ENCODE measurements at regions not wholly inside any gene's neighbourhood (a gene's known extent, or its start where the extent isn't known, plus 50 kb on each side); places are given as distances from the start of the nearest gene placed in this dataset.

DNA sequence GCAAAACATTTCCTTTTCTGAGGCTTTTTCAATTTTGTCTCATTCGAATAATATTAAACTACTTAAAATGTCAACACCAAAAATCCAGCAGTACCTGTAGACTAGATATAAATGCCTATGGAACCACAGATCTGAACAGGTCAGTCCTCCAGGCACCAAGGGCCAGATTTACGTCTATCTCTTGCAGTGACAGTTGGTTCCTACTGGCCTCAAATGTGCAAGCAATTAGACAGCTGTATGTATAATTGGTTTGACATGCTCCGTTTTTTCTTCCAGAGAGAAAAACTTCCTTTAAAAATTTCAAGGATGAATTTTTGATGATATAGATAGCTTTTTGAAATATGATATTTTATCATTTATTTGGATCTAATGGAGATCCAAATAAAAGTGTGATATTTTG, 443.8 kb upstream of the POU3F3 start:
- H3K27ac ChIP-seq (ENCODE audit: insufficient read depth in 1 of 2, low read depth in 1 of 2, low read length in 2 of 2, poor library complexity in 1 of 2, severe bottlenecking in 2 of 2), result no peak overlapping the region
- H3K36me3 ChIP-seq (ENCODE audit: control insufficient read depth in 4 of 4, insufficient read depth in 4 of 4, low read length in 3 of 4), result no peaks in the 10 kb centered on the region
- no CpG with 5 or more reads among the region's 3 CpGs for WGBS (ENCODE audit: insufficient coverage)
- no peaks in the 10 kb centered on the region for H3K4me1 ChIP-seq (ENCODE audit: control extremely low read depth in 1 of 4, control insufficient read depth in 4 of 4, insufficient read depth in 4 of 4, low read length in 3 of 4)
- peaks cover 0 to 11% (median 4%) of the 10 kb centered on the region in 5 experiments for H3K27me3 ChIP-seq (replicated peaks in 2 of 5; ENCODE audit: control insufficient read depth in 4 of 5, insufficient read depth in 5 of 5, low read length in 4 of 5)
- H3K9me3 ChIP-seq (ENCODE audit: control extremely low read depth in 1 of 5, control insufficient read depth in 4 of 5, insufficient read depth in 2 of 5, low read depth in 1 of 5, low read length in 4 of 5), result no peaks in the 10 kb centered on the region
- no peak overlapping the region for H3K4me3 ChIP-seq (ENCODE audit: control insufficient read depth in 1 of 7, extremely low read depth in 1 of 7, insufficient read depth in 4 of 7, low read depth in 2 of 7, low read length in 6 of 7)
- no peak for DNase-seq
- ChIA-PET POLR2A (no interaction called here), CTCF (interaction anchor here (0.9 to 1.7 kb wide), 3 partner anchors 9 to 439 kb away, joined by 3 to 4 read pairs (median 3); no protein-coding TSS in a partner anchor)

DNA sequence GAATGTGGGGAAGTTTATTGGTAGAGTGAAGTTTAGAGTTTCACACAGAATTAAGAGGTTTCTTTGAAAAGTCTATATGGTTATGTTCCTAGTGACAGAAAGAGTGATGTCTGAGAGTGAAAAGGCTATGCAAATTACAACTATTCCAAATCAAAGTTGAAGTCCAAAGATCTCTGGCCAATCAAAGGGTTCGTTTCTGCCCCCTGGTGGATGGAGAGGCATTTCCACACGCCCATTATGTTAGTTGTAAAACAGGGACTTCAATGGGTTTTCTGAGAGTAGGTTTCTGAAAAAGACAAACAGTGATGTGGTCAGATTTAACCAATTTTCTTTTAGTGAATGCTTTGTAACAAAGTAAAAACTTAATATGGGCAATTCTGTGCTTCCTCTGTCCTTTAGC, 441.5 kb upstream of the POU3F3 start:
- POLR2A ChIA-PET, result no interaction called here
- CTCF ChIA-PET, result interaction anchor here (1.0 to 1.8 kb wide), 3 partner anchors 10 to 370 kb away, joined by 3 to 7 read pairs (median 3); no protein-coding TSS in a partner anchor
- Histone ChIP-seq H3K4me1 (ENCODE audit: control extremely low read depth in 1 of 4, control insufficient read depth in 4 of 4, insufficient read depth in 4 of 4, low read length in 3 of 4) (no peaks in the 10 kb centered on the region), H3K36me3 (ENCODE audit: control insufficient read depth in 4 of 4, insufficient read depth in 4 of 4, low read length in 3 of 4) (no peaks in the 10 kb centered on the region), H3K27me3 (replicated peaks in 2 of 5; ENCODE audit: control insufficient read depth in 4 of 5, insufficient read depth in 5 of 5, low read length in 4 of 5) (peaks cover 4 to 25% (median 8%) of the 10 kb centered on the region in 5 experiments), H3K27ac (ENCODE audit: insufficient read depth in 1 of 2, low read depth in 1 of 2, low read length in 2 of 2, poor library complexity in 1 of 2, severe bottlenecking in 2 of 2) (no peak overlapping the region), H3K9me3 (ENCODE audit: control extremely low read depth in 1 of 5, control insufficient read depth in 4 of 5, insufficient read depth in 2 of 5, low read depth in 1 of 5, low read length in 4 of 5) (no peaks in the 10 kb centered on the region), H3K4me3 (ENCODE audit: control insufficient read depth in 1 of 7, extremely low read depth in 1 of 7, insufficient read depth in 4 of 7, low read depth in 2 of 7, low read length in 6 of 7) (no peak overlapping the region)
- WGBS (ENCODE audit: insufficient coverage), result 17% methylated on average over 2 of the region's 2 CpGs
- peak; percentile 24 to 58 (median 46) for DNase-seq

DNA sequence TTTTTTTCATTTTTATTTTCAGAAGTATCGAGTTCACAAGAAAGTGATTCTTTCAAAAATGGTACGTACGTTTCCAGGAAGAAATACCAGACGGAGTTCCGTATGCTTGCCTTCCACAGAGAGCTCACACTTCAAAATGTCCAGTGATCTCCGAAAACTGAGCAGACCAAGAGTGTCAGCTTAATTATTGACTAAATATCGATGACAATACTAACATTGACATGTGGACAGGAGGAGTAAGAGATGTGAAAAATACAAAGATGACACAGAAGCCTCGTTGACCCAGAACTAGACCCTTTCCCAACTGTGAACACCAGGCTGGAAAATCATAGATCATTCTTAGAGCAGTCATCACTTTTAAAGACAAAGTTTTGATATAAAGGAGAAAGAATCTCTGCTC, 440.0 kb upstream of the POU3F3 start:
- 96% methylated on average over 6 of the region's 8 CpGs for WGBS (ENCODE audit: insufficient coverage)
- Histone ChIP-seq H3K4me3 (ENCODE audit: control insufficient read depth in 1 of 7, extremely low read depth in 1 of 7, insufficient read depth in 4 of 7, low read depth in 2 of 7, low read length in 6 of 7) (no peak overlapping the region), H3K36me3 (ENCODE audit: control insufficient read depth in 4 of 4, insufficient read depth in 4 of 4, low read length in 3 of 4) (no peaks in the 10 kb centered on the region), H3K4me1 (ENCODE audit: control extremely low read depth in 1 of 4, control insufficient read depth in 4 of 4, insufficient read depth in 4 of 4, low read length in 3 of 4) (no peaks in the 10 kb centered on the region), H3K27ac (ENCODE audit: insufficient read depth in 1 of 2, low read depth in 1 of 2, low read length in 2 of 2, poor library complexity in 1 of 2, severe bottlenecking in 2 of 2) (no peak overlapping the region), H3K27me3 (replicated peaks in 2 of 5; ENCODE audit: control insufficient read depth in 4 of 5, insufficient read depth in 5 of 5, low read length in 4 of 5) (peaks cover 1 to 25% (median 8%) of the 10 kb centered on the region in 5 experiments), H3K9me3 (ENCODE audit: control extremely low read depth in 1 of 5, control insufficient read depth in 4 of 5, insufficient read depth in 2 of 5, low read depth in 1 of 5, low read length in 4 of 5) (no peaks in the 10 kb centered on the region)
- ChIA-PET POLR2A (no interaction called here), CTCF (interaction anchor here (1.8 kb wide), 1 partner anchor 11 kb away, joined by 7 read pairs; no protein-coding TSS in a partner anchor)
- no peak for DNase-seq

DNA sequence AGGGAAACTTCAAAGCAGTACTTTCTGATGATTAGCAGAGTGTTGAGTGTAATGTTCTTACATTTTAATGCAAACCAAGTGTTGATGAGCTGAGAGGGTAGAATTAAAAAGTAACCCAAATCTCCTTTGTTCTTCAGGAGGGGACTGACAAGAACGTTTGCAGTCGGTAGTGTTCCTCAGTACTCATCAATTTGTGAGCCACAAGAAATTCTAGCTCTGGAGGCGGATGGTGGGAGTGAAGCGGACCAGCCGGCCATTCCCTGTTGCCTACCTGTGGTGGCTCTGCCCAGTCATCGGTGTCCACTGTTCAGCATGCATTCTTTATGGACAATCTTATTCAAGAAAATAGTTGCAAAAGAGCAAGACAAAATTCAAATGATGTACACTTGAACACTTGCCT, 438.6 kb upstream of the POU3F3 start:
- POLR2A ChIA-PET, result no interaction called here
- WGBS (ENCODE audit: insufficient coverage), result 58% methylated on average over 5 of the region's 6 CpGs
- CTCF ChIA-PET, result no interaction called here
- Histone ChIP-seq H3K27ac (ENCODE audit: insufficient read depth in 1 of 2, low read depth in 1 of 2, low read length in 2 of 2, poor library complexity in 1 of 2, severe bottlenecking in 2 of 2) (no peak overlapping the region), H3K4me3 (ENCODE audit: control insufficient read depth in 1 of 7, extremely low read depth in 1 of 7, insufficient read depth in 4 of 7, low read depth in 2 of 7, low read length in 6 of 7) (no peak overlapping the region), H3K9me3 (ENCODE audit: control extremely low read depth in 1 of 5, control insufficient read depth in 4 of 5, insufficient read depth in 2 of 5, low read depth in 1 of 5, low read length in 4 of 5) (no peaks in the 10 kb centered on the region), H3K36me3 (ENCODE audit: control insufficient read depth in 4 of 4, insufficient read depth in 4 of 4, low read length in 3 of 4) (no peaks in the 10 kb centered on the region), H3K27me3 (replicated peaks in 2 of 5; ENCODE audit: control insufficient read depth in 4 of 5, insufficient read depth in 5 of 5, low read length in 4 of 5) (peaks cover 0 to 25% (median 8%) of the 10 kb centered on the region in 5 experiments), H3K4me1 (ENCODE audit: control extremely low read depth in 1 of 4, control insufficient read depth in 4 of 4, insufficient read depth in 4 of 4, low read length in 3 of 4) (no peaks in the 10 kb centered on the region)
- DNase-seq, result no peak

DNA sequence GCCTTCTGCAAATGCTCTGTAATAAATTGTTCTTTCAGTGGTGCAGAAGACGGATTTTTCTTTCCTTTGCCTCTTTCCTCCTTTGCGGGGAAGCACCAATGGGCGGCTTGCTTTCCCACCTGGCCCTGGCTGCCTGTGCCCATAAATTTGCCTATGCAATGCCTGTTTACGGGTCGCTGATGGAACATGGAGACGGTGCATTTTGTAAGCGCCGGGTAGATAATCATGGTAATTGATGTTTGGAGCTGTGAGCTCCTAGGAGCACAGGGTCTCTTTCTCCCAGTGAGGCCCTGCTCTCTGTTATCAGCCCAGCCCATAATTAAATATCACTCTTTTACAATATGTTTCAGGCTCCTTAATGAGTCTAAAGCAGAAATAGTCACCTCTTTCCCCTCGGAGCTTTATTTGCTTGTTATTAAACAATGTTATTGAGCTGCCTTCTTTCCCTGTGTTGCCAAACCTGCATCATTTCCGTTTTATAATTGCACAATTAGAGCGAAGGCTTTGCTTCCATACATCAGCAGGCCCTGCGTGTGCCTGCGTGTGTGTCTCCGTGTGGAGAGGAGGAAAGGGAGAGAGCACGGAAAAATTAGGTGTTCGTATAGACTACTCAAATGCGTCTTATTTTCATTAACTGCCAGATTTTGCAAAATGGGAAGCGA, 437.4 kb upstream of the POU3F3 start:
- WGBS (ENCODE audit: insufficient coverage), result 91% methylated on average over 11 of the region's 18 CpGs
- CTCF ChIA-PET, result no interaction called here
- no peak for DNase-seq
- Histone ChIP-seq H3K4me3 (ENCODE audit: control insufficient read depth in 1 of 7, extremely low read depth in 1 of 7, insufficient read depth in 4 of 7, low read depth in 2 of 7, low read length in 6 of 7) (no peak overlapping the region), H3K36me3 (ENCODE audit: control insufficient read depth in 4 of 4, insufficient read depth in 4 of 4, low read length in 3 of 4) (no peaks in the 10 kb centered on the region), H3K27ac (ENCODE audit: insufficient read depth in 1 of 2, low read depth in 1 of 2, low read length in 2 of 2, poor library complexity in 1 of 2, severe bottlenecking in 2 of 2) (no peak overlapping the region), H3K4me1 (ENCODE audit: control extremely low read depth in 1 of 4, control insufficient read depth in 4 of 4, insufficient read depth in 4 of 4, low read length in 3 of 4) (no peaks in the 10 kb centered on the region), H3K9me3 (ENCODE audit: control extremely low read depth in 1 of 5, control insufficient read depth in 4 of 5, insufficient read depth in 2 of 5, low read depth in 1 of 5, low read length in 4 of 5) (no peaks in the 10 kb centered on the region), H3K27me3 (replicated peaks in 2 of 5; ENCODE audit: control insufficient read depth in 4 of 5, insufficient read depth in 5 of 5, low read length in 4 of 5) (peaks cover 0 to 25% (median 8%) of the 10 kb centered on the region in 5 experiments)
- POLR2A ChIA-PET, result no interaction called here

DNA sequence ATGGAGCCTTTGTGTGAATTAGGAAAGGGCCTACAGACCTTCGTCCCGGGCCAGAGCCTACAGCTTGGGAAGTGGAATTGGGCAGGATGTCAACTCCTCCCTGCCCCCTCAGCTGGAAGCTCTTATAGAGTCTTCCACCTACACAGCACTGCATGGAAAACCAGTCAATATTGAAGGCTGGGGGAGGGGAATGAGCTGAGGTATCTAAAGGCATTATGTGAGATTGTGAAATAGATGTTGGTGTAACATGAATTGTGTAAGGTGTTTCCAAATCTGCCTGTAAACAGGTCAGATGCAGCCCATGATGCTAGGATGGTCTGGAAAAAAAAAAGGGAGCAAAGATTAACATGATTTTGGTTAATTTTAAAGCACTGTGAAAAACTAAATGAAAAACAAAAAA, 433.5 kb upstream of the POU3F3 start:
- no peaks in the 10 kb centered on the region for H3K9me3 ChIP-seq (ENCODE audit: control extremely low read depth in 1 of 5, control insufficient read depth in 4 of 5, insufficient read depth in 2 of 5, low read depth in 1 of 5, low read length in 4 of 5)
- no peak for DNase-seq
- ChIA-PET POLR2A (no interaction called here), CTCF (interaction anchor here (1.5 kb wide), 1 partner anchor 9 kb away, joined by 6 read pairs; no protein-coding TSS in a partner anchor)
- H3K36me3 ChIP-seq (ENCODE audit: control insufficient read depth in 4 of 4, insufficient read depth in 4 of 4, low read length in 3 of 4), result no peaks in the 10 kb centered on the region
- H3K27ac ChIP-seq (ENCODE audit: insufficient read depth in 1 of 2, low read depth in 1 of 2, low read length in 2 of 2, poor library complexity in 1 of 2, severe bottlenecking in 2 of 2), result no peak overlapping the region
- peaks cover 0 to 11% (median 4%) of the 10 kb centered on the region in 5 experiments for H3K27me3 ChIP-seq (replicated peaks in 2 of 5; ENCODE audit: control insufficient read depth in 4 of 5, insufficient read depth in 5 of 5, low read length in 4 of 5)
- no peak overlapping the region for H3K4me3 ChIP-seq (ENCODE audit: control insufficient read depth in 1 of 7, extremely low read depth in 1 of 7, insufficient read depth in 4 of 7, low read depth in 2 of 7, low read length in 6 of 7)
- WGBS (ENCODE audit: insufficient coverage), result no CpG with 5 or more reads among the region's 2 CpGs
- no peaks in the 10 kb centered on the region for H3K4me1 ChIP-seq (ENCODE audit: control extremely low read depth in 1 of 4, control insufficient read depth in 4 of 4, insufficient read depth in 4 of 4, low read length in 3 of 4)

DNA sequence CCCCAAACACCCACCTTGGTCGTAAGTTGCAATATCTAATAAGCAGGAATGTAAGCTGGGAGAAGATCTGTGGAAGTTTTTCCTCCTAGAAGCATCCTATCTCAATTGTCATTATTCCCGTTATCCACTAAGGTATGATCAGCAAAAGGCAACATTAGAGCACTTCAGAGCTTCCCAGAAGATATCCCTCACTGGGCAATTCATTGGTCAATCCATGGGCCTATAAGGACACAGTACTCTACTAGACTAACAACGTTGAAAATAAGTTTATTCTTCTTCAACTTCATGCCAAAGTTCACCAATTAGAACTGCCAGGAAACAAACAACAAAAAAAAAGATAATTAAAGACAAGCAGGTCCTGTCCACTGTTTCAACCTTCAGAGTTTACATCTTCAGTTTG, 433.0 kb upstream of the POU3F3 start:
- H3K4me3 ChIP-seq (ENCODE audit: control insufficient read depth in 1 of 7, extremely low read depth in 1 of 7, insufficient read depth in 4 of 7, low read depth in 2 of 7, low read length in 6 of 7), result no peak overlapping the region
- no peaks in the 10 kb centered on the region for H3K36me3 ChIP-seq (ENCODE audit: control insufficient read depth in 4 of 4, insufficient read depth in 4 of 4, low read length in 3 of 4)
- H3K27ac ChIP-seq (ENCODE audit: insufficient read depth in 1 of 2, low read depth in 1 of 2, low read length in 2 of 2, poor library complexity in 1 of 2, severe bottlenecking in 2 of 2), result no peak overlapping the region
- H3K9me3 ChIP-seq (ENCODE audit: control extremely low read depth in 1 of 5, control insufficient read depth in 4 of 5, insufficient read depth in 2 of 5, low read depth in 1 of 5, low read length in 4 of 5), result no peaks in the 10 kb centered on the region
- H3K27me3 ChIP-seq (replicated peaks in 2 of 5; ENCODE audit: control insufficient read depth in 4 of 5, insufficient read depth in 5 of 5, low read length in 4 of 5), result peaks cover 0 to 8% (median 2%) of the 10 kb centered on the region in 5 experiments
- ChIA-PET CTCF (interaction anchor here (1.5 kb wide), 1 partner anchor 8 kb away, joined by 6 read pairs; no protein-coding TSS in a partner anchor), POLR2A (no interaction called here)
- DNase-seq, result no peak
- WGBS (ENCODE audit: insufficient coverage), result 100% methylated on average over 2 of the region's 3 CpGs
- H3K4me1 ChIP-seq (ENCODE audit: control extremely low read depth in 1 of 4, control insufficient read depth in 4 of 4, insufficient read depth in 4 of 4, low read length in 3 of 4), result no peaks in the 10 kb centered on the region

All from common myeloid progenitor, CD34-positive (primary cell).